GM19351 (cell line): ENCODE measurements at regions not wholly inside any gene's neighbourhood (a gene's known extent, or its start where the extent isn't known, plus 50 kb on each side); places are given as distances from the start of the nearest gene placed in this dataset.

ENCODE experiments used
- ATAC-seq: cut with Tn5 transposase; IDR thresholded peaks from one replicate; pipeline ENCODE4 v1.9.1; 2021; ENCODE audit warnings: mild to moderate bottlenecking, moderate library complexity; ENCODE audit not compliant: unreplicated experiment

GRCh38 chr11:128200467-128200866, 386.9 kb downstream of the ETS1 start:
- ATAC-seq, result no peak

- ATAC-seq, result no peak
Observed at GRCh38 chr11:128198216-128198772, 389.1 kb downstream of the ETS1 start.

GRCh38 chr11:128196235-128196634, 391.1 kb downstream of the ETS1 start:
- ATAC-seq, result no peak

- ATAC-seq, result no peak
Observed at GRCh38 chr11:128195756-128196155, 391.6 kb downstream of the ETS1 start.

GRCh38 chr11:128195057-128195751, 392.2 kb downstream of the ETS1 start:
- ATAC-seq, result peak; percentile 59

- ATAC-seq, result no peak
Observed at GRCh38 chr11:128194216-128194615, 393.1 kb downstream of the ETS1 start.

GRCh38 chr11:128193615-128194014, 393.7 kb downstream of the ETS1 start:
- ATAC-seq, result no peak

GRCh38 chr11:128190312-128190711, 397.0 kb downstream of the ETS1 start:
- no peak for ATAC-seq

- ATAC-seq, result no peak
Observed at GRCh38 chr11:128189823-128190222, 397.5 kb downstream of the ETS1 start.

- ATAC-seq, result no peak
Observed at GRCh38 chr11:128188346-128189004, 398.9 kb downstream of the ETS1 start.

GRCh38 chr11:128187835-128188234, 399.5 kb downstream of the ETS1 start:
- no peak for ATAC-seq

- no peak for ATAC-seq
Observed at GRCh38 chr11:128187377-128187776, 400.0 kb downstream of the ETS1 start.

- no peak for ATAC-seq
Observed at GRCh38 chr11:128184981-128185380, 402.4 kb downstream of the ETS1 start.

GRCh38 chr11:128182844-128183243, 404.5 kb downstream of the ETS1 start:
- no peak for ATAC-seq

GRCh38 chr11:128181984-128182383, 405.4 kb downstream of the ETS1 start:
- ATAC-seq, result no peak

GRCh38 chr11:128181088-128181480, 406.3 kb downstream of the ETS1 start:
- ATAC-seq, result no peak

- no peak for ATAC-seq
Observed at GRCh38 chr11:128180441-128181087, 406.8 kb downstream of the ETS1 start.

- ATAC-seq, result no peak
Observed at GRCh38 chr11:128179512-128179911, 407.8 kb downstream of the ETS1 start.

GRCh38 chr11:128179039-128179438, 408.3 kb downstream of the ETS1 start:
- no peak for ATAC-seq

- no peak for ATAC-seq
Observed at GRCh38 chr11:128174465-128175291, 412.7 kb downstream of the ETS1 start.
